ENCODE measurements at regions not wholly inside any gene's neighbourhood (a gene's known extent, or its start where the extent isn't known, plus 50 kb on each side); places are given as distances from the start of the nearest gene placed in this dataset.

GRCh38 chr14:60573943-60574495 lies 65.1 kb downstream of the SIX6 start:
- Histone ChIP-seq H3K4me3 (no peak overlapping the region), H3F3A (ENCODE audit: insufficient read depth, low read depth) (no peaks in the 10 kb centered on the region), H3K79me2 (ENCODE audit: low read depth) (no peaks in the 10 kb centered on the region), H2AFZ (no peak overlapping the region), H3K36me3 (ENCODE audit: low read depth) (no peaks in the 10 kb centered on the region), H3K9me2 (ENCODE audit: insufficient read depth) (no peaks in the 10 kb centered on the region), H3K27me3 (ENCODE audit: insufficient read depth, low read depth) (no peaks in the 10 kb centered on the region), H3K27ac (no peak overlapping the region), H4K20me1 (ENCODE audit: insufficient read depth) (no peaks in the 10 kb centered on the region), H3K4me1 (replicated peaks; ENCODE audit: insufficient read depth) (no peaks in the 10 kb centered on the region), H3K4me2 (no peak overlapping the region), H3K9me3 (ENCODE audit: insufficient read depth, low read depth) (no peaks in the 10 kb centered on the region)
- CTCF ChIA-PET = no interaction called here
- intact Hi-C loops (cut with micrococcal nuclease; ENCODE audit: unreplicated experiment) = no loop called here
- no TSS peak for BruUV-seq (replicated peaks)
- TF ChIP-seq EZH2 (IDR thresholded peaks at IDR 0.05; ENCODE audit: low read depth) (no peak), CTCF (conservative IDR thresholded peaks at IDR 0.05) (no peak)
- DNase-seq = no peak
- POLR2A ChIA-PET (ENCODE audit: unreplicated experiment) = no interaction called here

GRCh38 chr14:60575008-60575407 lies 66.1 kb downstream of the SIX6 start:
- no peaks in the 10 kb centered on the region for H4K20me1 ChIP-seq (ENCODE audit: insufficient read depth)
- TF ChIP-seq CTCF (conservative IDR thresholded peaks at IDR 0.05) = no peak
- no peak for TF ChIP-seq EZH2 (IDR thresholded peaks at IDR 0.05; ENCODE audit: low read depth)
- H2AFZ ChIP-seq = no peak overlapping the region
- BruUV-seq (replicated peaks) = no TSS peak
- no peaks in the 10 kb centered on the region for H3K9me3 ChIP-seq (ENCODE audit: insufficient read depth, low read depth)
- no peaks in the 10 kb centered on the region for H3K36me3 ChIP-seq (ENCODE audit: low read depth)
- no peaks in the 10 kb centered on the region for H3K27me3 ChIP-seq (ENCODE audit: insufficient read depth, low read depth)
- no peak overlapping the region for H3K4me2 ChIP-seq
- intact Hi-C loops (cut with micrococcal nuclease; ENCODE audit: unreplicated experiment) = no loop called here
- ChIA-PET CTCF (interaction anchor here (0.7 kb wide), 1 partner anchor 39 kb away, joined by 12 read pairs; no protein-coding TSS in a partner anchor), POLR2A (ENCODE audit: unreplicated experiment) (no interaction called here)
- H3K27ac ChIP-seq = no peak overlapping the region
- no peaks in the 10 kb centered on the region for H3K4me1 ChIP-seq (replicated peaks; ENCODE audit: insufficient read depth)
- no peaks in the 10 kb centered on the region for H3F3A ChIP-seq (ENCODE audit: insufficient read depth, low read depth)
- H3K9me2 ChIP-seq (ENCODE audit: insufficient read depth) = no peaks in the 10 kb centered on the region
- no peaks in the 10 kb centered on the region for H3K79me2 ChIP-seq (ENCODE audit: low read depth)
- no peak for DNase-seq
- H3K4me3 ChIP-seq = no peak overlapping the region

GRCh38 chr14:60585676-60586075 lies 63.6 kb downstream of the SIX1 start:
- no peak overlapping the region for H3K4me3 ChIP-seq
- ChIA-PET CTCF (no interaction called here), POLR2A (ENCODE audit: unreplicated experiment) (no interaction called here)
- no peaks in the 10 kb centered on the region for H3K36me3 ChIP-seq (ENCODE audit: low read depth)
- H3K79me2 ChIP-seq (ENCODE audit: low read depth) = no peaks in the 10 kb centered on the region
- no peaks in the 10 kb centered on the region for H4K20me1 ChIP-seq (ENCODE audit: insufficient read depth)
- no peak overlapping the region for H3K4me2 ChIP-seq
- H3K27ac ChIP-seq = no peak overlapping the region
- no peak overlapping the region for H2AFZ ChIP-seq
- intact Hi-C loops (cut with micrococcal nuclease; ENCODE audit: unreplicated experiment) = no loop called here
- DNase-seq = no peak
- H3K4me1 ChIP-seq (replicated peaks; ENCODE audit: insufficient read depth) = no peaks in the 10 kb centered on the region
- H3K9me3 ChIP-seq (ENCODE audit: insufficient read depth, low read depth) = no peaks in the 10 kb centered on the region
- H3F3A ChIP-seq (ENCODE audit: insufficient read depth, low read depth) = no peaks in the 10 kb centered on the region
- TF ChIP-seq CTCF (conservative IDR thresholded peaks at IDR 0.05) = no peak
- no peaks in the 10 kb centered on the region for H3K27me3 ChIP-seq (ENCODE audit: insufficient read depth, low read depth)
- H3K9me2 ChIP-seq (ENCODE audit: insufficient read depth) = no peaks in the 10 kb centered on the region
- no TSS peak for BruUV-seq (replicated peaks)

Data from PC-9 (cell line).